ENCODE measurements at regions not wholly inside any gene's neighbourhood (a gene's known extent, or its start where the extent isn't known, plus 50 kb on each side); places are given as distances from the start of the nearest gene placed in this dataset.

- no peak for TF ChIP-seq CTCF (IDR thresholded peaks at IDR 0.05)
- TF ChIP-seq POLR2A (IDR thresholded peaks at IDR 0.05), result no peak
Measured at GRCh38 chr3:18716101-18716500, 291.0 kb upstream of the SATB1 start.
